HUDEP-2 (cell line): ENCODE measurements at regions not wholly inside any gene's neighbourhood (a gene's known extent, or its start where the extent isn't known, plus 50 kb on each side); places are given as distances from the start of the nearest gene placed in this dataset.
A peak's percentile ranks its signal among the peaks of the same experiment; 100 is the strongest.

Source experiments
- DNase-seq, 76 experiments: peaks; one replicate each; lab custom pipeline; 2025; ENCODE audit not compliant: unreplicated experiment in 76 of 76; lab: John Stamatoyannopoulos, UW

DNA sequence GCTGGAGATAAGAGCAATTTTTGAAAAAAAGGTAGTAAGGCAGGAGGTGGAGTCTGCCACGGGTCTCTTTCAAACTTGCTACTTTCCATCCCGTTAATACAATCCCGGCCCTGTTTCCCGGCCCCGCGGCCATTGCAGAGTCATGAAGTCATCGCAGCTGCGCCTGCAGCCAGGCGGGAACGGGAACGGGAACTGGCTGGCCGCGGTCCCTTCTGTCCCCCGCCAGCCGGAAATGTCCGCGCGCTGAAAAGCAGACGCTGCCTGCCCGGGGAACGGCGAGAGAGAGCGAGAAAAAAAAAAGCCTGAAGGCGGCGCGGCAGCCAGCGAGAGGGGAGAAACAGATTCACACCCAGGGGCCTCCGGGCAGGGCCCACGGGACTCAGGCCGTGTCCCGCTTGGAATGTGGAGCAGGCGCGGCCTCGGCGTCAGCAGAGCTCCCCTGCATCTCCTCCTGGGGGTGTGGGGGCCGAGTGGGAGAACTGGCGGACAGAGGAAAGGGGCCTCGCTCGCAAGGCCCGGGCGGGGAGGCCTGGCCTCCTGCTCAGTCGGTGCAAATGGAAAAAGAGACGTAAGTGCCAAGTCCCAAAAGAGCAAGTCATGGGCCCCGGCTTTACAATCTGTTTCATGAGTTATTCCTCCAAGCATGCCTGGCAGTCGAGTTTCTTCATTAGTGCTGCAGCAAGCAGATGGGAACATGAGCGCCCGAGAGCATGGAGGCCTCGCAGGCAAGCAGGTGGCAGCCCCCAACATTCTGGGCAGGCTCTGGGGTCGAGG is 201.2 kb upstream of the GAS1 start:
- DNase-seq = no peak

GRCh38 chr9:87149799-87150198 is 202.5 kb upstream of the GAS1 start:
- no peak for DNase-seq

DNA sequence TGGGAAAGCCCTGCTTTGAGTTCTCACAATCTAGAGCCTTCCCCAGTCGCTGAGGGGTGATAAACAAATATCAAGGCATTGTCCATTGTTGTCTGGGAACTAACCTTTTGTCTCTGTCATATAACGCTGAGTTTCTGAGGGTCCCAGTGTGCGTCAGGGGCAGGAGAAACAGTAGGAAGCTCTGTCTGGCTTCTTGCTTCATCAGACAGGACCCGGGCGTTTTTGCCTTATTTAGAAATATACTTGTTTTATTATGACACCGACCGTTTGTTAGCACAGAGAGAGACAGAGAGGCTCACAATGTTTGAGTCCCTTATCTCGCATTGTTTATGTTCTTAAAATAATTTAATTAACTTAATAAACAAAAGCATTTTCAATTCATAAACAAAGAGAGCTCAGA is 204.9 kb upstream of the GAS1 start:
- no peak for DNase-seq

GRCh38 chr9:87156247-87156646 is 208.9 kb upstream of the GAS1 start:
- DNase-seq = no peak

- DNase-seq = no peak
Measured at GRCh38 chr9:87157366-87158031, 210.2 kb upstream of the GAS1 start.

GRCh38 chr9:87158765-87159164 is 211.5 kb upstream of the GAS1 start:
- DNase-seq = no peak

- no peak for DNase-seq
Measured at GRCh38 chr9:87160148-87161102, 213.1 kb upstream of the GAS1 start.

- no peak for DNase-seq
Measured at GRCh38 chr9:87167161-87167560, 219.9 kb upstream of the GAS1 start.

DNA sequence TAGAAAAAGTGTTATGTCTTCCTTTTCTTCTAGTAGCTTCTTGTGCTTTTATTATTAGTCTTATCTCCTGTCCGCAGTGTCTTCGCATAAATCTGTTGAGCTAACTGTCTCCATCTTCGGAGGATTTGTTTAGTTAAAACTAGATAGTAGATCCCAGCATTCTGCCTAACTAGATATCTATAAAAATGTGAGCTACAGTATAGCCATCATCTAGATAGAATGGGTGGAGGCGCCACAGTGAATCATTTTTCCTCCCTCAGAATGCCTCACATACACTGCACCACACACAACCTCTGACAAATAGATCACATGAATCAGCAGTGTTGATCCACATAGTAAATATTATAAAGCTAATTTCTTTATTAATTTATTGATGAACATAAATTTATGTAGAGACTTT is 220.3 kb upstream of the GAS1 start:
- no peak for DNase-seq

DNA sequence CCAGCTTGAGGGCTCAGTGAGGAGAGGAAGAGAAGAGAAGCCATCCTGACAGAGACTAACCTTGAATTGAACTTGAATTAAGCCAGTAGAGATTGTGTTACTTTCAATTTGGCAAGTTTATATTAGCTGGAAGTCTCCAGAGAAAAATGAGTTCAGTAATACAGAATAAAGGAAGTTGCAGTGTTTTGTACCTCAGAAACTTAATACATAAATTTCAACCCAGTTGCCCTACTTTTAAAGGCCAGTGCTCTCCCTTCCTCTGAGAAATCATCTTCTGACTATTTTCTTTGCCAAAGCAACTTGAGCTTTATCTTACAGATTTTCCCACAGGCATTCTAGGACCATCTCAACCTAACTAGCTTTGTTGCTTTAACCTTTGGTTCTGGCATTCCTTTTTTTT is 231.0 kb upstream of the GAS1 start:
- no peak for DNase-seq

- DNase-seq = no peak
Measured at GRCh38 chr9:87179553-87180340, 232.4 kb upstream of the GAS1 start.

GRCh38 chr9:87180361-87180760 is 233.1 kb upstream of the GAS1 start:
- DNase-seq = peak in 9 of 76 experiments; percentile 0 to 53 (median 4)

DNA sequence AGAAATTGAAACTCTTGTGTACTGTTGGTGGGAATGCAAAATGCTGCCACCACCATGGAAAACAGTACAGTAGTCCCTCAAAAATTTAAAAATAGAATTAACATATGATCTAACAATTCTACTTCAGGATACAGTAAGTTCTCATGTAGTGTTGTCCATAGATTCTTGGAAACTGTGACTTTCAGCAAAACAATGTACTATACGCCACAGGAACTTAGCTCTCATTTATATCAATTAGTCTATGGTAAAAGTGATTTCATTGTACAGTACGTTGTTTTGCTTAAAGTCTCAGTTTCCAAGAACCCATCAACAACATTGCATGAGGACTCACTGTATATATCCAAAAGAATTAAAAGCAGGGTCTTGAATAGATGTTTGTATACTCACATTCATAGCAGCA is 233.5 kb upstream of the GAS1 start:
- no peak for DNase-seq

- no peak for DNase-seq
Measured at GRCh38 chr9:87181670-87182069, 234.4 kb upstream of the GAS1 start.

- no peak for DNase-seq
Measured at GRCh38 chr9:87184956-87185642, 237.8 kb upstream of the GAS1 start.

- no peak for DNase-seq
Measured at GRCh38 chr9:87187656-87188055, 240.3 kb upstream of the GAS1 start.

DNA sequence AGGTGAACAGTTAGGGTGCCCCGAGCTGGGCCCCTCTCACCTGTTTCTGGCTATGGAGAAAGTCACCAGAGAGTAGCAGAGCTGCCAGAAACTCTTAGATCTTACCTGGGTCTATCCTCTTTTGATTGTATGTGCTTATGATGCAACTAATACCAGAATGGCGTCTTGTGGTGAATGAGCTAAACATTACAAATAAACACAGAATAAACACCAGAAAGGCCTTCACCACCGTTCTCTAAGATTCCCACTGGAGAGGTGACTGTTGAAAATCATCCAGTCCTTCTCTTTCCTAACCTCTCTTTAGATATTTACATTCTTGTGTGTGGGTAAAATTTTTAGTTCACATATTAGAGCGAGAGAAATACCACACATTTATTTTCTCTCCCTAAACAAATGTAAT is 241.7 kb upstream of the GAS1 start:
- no peak for DNase-seq

- DNase-seq = no peak
Measured at GRCh38 chr9:87193151-87193550, 245.8 kb upstream of the GAS1 start.

GRCh38 chr9:87193925-87194868 is 246.9 kb upstream of the GAS1 start:
- DNase-seq = no peak
